ENCODE measurements at regions not wholly inside any gene's neighbourhood (a gene's known extent, or its start where the extent isn't known, plus 50 kb on each side); places are given as distances from the start of the nearest gene placed in this dataset.
"Not testable (repeated sequence)": the region's sequence is repeated elsewhere in the genome, so short reads cannot be mapped to it uniquely, and the experiment has no call there.

DNA sequence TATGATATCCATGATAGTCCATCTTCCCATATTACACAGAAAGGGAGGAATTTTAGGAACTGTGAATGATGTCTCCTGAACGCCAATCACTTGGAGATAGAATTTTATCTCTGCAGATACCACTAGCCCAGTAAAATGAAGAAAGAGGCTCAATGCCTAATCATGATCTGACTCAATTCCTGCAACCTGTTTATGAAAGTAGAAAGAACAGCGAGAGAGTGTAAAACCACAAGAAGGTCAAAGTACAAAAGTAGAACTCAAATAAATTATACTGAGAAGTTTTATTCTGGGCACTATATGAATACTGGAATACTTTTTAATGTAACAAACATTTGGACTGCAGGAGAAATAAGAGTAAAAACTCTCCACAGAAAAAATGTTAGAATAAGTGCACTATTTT, 892.1 kb upstream of the DDX18 start:
- DNase-seq (ENCODE audit: low read depth in 2 of 2), result no peak

DNA sequence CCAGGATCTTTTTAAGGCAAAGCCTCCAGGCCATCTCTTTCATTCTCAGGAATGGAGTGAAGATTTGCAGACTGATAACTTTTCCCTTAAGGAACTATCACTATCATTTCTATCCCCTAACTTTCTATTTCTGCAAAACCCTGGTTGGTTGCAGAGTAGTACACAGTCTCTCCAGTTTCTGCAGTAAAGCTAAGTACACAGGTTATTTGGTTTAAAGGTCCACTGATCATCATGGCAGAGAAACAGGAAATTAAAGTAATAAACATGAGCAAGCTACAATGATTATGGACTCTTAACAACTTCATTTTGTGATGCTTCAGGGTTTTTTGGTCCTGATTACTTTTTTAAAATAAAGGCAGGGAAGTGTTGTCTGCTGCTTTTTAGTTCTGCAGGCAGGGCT, 890.0 kb upstream of the DDX18 start:
- no peak for DNase-seq (ENCODE audit: low read depth in 2 of 2)

DNA sequence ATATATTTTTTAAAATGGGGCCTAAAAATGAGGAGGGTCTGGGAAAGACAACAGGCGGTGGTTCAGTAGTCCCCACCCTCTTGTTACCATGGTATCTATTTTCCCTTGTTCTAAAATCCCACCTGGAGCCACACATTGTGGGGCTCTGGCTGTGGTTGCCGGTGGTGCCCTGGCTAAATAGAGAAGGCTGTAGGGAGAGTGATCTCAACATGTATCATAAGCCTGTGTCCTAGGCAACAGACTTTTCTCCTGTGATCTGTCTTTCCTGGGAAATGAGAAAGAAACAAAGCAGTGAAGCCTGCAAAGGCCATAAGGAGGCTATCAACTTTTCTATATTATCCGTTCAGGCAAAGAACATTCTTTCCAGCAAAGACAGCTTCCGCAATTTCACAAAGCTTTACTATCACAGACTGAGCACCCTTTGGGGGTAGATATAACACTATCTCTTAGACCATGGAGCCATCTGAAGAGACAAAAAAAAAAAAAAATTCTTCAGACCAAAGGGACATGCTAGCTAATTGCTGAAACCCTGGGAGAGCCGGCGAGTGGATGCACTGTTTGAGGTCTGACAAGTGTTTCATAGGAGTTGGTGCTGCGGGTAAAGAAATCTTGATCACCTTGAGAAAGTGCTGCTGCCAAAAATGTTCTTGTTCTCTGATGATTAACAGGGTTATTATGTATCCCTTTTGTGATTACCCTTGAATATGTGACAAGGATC, 879.2 kb upstream of the DDX18 start:
- DNase-seq (ENCODE audit: low read depth in 2 of 2), result no peak

DNA sequence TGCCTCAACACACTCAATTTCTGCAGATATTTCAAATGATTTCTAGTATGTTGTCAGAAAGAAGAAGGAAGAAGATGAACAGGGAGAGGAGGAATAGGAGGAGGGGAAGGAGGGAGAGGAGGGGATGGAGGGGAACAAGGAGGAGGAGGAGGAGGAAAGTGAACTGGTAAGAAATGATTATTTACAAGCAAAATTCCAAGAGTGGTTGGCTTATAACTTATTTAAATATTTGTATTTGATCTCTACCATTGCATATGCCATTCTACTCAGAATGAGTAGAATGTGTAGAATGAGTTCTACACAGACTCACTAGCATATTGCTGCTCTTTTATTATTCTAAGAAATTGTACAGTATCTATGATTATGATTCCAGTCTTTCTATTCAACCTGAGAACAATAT, 866.2 kb upstream of the DDX18 start:
- DNase-seq (ENCODE audit: low read depth in 2 of 2), result no peak

DNA sequence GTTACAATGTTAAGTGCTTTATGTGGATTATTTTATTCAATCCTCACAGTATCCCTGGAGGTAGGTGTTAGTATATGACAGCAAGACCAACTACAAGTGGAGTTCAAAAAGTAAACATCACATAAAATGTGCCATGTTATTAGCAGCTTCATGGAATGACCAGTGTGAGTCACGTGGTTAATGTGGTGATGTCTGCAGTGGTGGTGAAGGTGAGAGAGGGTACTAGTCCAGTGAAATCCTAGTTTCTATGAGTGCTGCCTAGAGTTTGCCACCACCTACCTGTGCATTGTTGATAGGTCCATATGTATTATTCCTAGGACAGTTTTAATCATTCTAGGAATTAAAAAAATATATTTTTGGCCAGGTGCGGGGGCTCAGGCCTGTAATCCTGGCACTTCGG, 865.2 kb upstream of the DDX18 start:
- DNase-seq (ENCODE audit: low read depth in 2 of 2), result no peak

DNA sequence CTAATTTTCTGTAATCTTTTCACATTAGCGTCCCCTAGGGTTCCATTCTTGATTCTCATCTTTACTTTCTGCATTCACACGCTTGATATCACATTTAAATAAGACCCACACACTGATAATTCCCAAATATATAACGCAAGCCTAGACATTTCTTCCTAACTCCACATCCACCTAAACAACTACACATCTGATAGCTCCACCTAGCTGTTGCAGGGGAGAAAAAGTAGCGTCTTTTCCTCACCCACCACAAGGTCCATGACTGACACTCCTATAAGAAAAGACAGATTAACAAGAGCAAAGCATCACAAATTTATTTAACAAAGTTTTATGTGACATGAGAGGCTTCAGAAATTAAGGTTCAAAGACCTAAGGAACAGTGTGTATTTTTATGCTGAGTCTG, 862.2 kb upstream of the DDX18 start:
- DNase-seq (ENCODE audit: low read depth in 2 of 2), result no peak

DNA sequence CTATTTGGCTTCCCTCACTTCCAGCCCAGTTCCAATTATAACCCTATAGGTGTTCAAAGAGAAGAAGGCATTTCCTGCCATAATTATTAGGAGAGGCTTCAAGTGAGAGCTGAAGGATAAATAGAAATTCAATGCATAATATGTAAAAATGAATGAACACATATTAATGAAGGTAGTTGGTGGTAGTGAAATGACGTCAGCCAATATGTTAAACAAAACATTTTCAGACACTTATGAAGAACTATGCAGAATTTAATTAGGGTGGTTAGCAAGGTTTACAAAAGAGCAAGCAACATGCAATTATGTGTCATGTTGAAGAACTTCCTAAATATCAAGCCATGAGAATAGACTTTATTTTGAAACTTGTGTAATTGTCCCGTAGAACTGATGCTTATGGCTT, 858.8 kb upstream of the DDX18 start:
- DNase-seq (ENCODE audit: low read depth in 2 of 2), result no peak

DNA sequence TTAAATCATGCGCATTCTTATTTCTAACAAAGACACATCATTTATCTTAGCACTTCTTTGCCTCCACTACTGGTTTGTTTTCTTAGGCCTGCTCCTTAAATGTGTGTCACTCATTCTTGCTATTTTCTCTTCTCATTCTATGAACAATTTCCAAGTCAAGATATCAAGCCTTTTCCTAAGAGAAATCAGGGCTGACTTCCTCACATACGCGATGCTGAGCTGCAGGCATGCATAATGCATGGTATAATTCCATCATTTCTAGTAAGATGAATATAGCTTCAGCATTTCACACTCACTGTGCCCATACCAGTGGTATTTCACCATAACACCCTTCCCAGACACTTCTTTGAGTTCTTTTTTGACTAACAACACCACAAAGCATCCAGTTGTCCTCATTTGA, 838.9 kb upstream of the DDX18 start:
- no peak for DNase-seq (ENCODE audit: low read depth in 2 of 2)

DNA sequence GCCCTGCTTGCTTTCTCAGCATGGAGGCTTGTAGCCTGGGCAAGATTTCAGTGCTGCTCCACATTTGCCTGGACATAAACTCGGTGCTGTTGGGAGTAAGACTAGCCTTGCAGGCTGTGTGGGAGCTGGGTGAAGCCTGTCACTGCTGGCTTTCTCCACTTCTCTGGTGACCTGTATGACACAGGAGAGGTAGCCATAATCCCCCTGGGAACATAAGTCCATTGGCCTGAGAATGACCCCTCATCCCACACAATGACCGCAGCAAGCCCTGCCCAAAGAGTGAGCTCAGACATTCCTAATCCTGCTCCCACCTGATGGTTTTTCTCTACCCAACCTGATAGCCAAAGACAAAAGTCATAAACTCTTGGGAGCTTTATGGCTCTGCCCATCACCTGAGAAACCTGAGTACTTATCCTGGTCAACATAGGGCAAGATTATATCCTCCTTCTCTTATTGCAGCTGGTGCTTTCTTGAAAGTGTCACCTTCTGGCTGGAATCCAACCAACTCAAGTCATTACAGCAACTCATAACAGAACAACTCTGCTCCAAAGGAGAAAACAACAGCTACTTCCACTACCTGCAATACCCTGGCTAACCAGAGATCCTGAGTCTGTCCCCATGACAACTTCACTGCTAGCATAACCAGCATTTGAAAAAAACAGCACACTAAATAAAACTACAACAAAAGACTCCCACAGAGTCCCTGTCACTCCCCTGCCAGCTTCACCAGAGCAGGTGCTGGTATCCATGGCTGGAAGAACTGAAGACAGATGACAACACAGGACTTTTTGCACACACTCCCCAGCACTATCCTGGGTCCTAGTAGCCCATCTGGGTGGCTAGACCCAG, 834.4 kb upstream of the DDX18 start:
- no peak for DNase-seq (ENCODE audit: low read depth in 2 of 2)

DNA sequence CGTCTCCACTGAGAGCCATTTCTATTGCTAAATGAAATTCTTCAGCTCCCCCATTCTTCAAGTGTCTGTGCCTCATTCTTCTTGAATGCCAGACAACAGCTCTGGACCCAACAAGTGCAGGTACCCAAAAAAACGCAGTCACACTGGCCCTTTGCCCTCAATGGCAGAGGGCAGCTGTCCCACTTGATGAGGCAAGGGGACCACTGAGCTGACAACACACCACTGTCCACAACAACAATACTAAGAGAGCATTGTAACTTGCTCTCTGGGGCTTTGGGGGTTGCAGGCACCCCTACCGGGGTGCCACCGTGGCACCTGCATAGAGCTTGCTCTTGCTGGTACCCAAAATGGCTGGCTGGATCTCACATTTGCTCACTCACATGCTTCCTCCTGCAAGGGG, 827.0 kb upstream of the DDX18 start:
- DNase-seq (ENCODE audit: low read depth in 2 of 2), result no peak

DNA sequence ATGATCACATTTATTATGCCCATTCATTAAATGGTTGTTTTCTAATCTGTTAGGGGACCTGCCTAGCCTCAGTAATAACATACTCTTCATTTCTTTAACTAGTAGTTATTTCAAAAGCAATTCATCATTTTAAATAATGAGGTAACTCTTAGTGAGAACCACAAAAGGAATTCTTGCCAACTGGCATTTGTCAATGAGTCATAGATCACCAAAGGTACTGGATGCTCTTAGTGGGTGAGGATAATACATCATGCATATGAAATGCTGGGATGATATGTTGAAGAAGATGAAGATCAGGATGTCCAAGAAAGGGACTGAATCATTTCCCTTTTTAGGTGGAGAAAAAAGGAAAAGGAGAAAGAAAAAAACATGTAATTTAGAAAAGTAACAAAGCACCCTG, 826.2 kb upstream of the DDX18 start:
- no peak for DNase-seq (ENCODE audit: low read depth in 2 of 2)

DNA sequence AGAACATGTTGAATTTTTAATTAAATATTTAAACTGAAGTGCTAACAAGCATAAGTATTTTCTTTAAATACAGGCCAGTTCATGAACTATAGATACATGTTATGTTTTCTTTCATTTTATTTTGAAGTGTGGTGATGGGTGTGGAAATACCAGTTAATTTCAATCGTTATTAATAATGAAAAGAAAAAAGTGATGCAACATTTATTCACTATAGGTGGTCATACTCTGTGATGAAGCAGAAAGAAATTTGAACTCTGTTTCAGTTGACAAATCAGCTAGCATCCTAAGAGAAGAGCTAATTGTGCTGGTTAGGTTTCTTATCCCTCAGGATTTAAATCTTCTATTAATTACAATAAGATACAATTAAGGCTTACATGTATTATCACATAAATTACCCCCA, 795.1 kb upstream of the DDX18 start:
- DNase-seq (ENCODE audit: low read depth in 2 of 2), result no peak

DNA sequence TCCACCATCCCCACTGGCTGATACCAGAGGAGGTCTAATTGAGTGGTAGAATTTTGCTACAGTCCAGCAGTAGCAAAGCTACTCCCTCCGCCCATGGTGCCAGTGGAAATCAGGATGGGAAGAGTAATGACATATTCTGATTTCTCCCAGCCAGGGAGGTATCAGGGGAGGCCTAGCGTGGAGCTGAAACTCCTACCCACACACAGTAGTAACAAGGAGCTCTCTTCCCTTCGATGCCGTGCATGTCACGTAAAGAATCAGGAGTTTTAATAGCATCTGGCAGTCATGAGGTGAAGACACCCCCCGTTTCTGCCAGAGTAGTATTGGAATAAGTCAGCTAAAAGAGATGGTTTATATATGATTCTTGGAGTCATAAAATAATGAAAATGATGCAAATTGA, 786.8 kb upstream of the DDX18 start:
- DNase-seq (ENCODE audit: low read depth in 2 of 2), result no peak

DNA sequence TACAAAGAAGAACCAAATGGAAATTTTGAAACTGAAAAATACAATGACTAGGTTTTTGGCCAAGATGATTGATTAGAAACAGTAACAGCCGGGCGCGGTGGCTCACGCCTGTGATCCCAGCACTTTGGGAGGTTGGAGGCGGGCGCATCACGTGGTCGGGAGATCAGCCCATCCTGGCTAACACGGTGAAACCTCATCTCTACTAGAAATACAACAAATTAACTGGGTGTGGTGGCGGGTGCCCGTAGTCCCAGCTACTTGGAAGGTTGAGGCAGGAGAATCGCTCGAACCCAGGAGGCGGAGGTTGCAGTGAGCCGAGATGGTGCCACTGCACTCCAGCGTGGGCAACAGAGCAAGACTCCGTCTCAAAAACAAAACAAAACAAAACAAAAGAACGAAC, 785.8 kb upstream of the DDX18 start:
- DNase-seq (ENCODE audit: low read depth in 2 of 2), result not testable (repeated sequence)

DNA sequence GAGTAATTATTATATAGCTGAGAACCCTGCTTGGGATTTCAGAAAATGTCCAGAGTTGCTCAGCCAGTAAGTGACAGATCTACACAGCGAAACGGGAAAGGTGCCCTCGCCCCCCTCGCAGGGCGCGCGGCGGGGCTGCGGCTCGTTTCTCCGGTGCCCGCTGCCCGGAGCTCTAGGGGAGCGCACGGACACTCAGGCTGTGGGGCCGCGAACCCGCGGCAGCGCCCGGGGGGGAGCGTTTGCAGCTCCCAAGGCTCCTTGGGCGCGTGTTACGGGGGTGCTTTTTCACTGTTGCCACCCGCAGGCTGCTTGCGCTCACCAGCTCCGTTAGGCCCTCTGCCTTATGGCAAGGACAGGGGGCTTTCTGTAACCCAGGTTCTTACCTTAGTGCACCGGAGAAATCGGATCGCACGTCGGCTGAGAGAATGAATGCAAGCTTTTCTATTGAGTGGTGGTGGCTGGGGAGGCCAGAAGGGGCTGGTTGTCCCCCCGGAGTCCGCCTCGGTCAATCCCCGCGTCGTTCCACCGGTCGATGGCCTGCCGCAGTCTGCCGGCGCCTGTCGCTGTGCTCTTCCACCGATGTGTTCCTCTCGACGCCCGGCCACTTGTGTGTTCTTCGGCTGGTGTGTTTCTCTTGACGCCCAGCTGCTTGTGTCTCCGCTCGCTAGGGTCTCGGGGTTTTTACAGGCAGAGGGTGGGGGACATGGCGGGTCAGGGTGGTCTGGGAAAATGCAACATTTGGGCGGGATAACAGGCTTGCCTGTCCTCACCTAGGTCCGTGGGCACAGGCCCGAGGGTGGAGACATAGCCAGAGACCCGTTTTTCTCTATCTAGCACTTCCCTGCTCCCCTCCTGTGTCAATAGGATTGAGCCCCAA, 758.8 kb upstream of the DDX18 start:
- no peak for DNase-seq (ENCODE audit: low read depth in 2 of 2)

DNA sequence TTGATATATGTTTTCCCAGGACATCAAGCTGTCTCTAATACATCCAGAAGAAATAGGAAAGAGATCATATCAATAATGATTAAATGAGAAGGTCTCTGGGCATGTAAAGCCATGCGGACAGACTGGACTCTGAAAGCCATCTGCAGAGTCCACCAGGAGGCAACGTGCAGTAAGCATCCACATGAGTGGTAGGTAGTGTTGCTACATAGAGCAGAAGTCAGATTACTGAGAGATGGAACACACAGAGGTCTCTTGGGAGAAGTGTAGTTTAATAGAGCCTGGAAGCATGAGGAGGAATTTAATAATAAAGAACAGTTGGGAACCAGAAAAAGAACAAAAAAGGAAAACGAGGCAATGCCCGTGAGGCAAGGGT, 758.1 kb upstream of the DDX18 start:
- no peak for DNase-seq (ENCODE audit: low read depth in 2 of 2)

DNA sequence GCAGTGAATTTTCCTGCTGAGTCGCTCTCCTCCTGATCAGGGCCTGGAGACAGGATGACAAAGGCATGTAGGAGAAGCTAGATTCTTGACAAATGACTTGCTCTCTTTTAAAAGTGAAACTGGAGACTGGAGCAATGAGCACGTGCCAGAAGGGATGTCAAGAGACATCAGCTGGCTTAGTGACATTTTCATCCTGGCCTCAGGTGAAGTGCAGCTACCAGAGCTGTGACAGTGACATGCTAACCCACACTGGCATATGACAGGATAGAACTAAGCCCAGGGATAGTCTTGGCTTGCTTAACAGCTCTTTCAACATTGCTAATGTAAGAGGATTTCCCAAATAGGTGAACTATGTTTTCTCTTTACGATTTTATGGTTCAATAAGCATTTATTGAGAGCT, 757.5 kb upstream of the DDX18 start:
- DNase-seq (ENCODE audit: low read depth in 2 of 2), result no peak

DNA sequence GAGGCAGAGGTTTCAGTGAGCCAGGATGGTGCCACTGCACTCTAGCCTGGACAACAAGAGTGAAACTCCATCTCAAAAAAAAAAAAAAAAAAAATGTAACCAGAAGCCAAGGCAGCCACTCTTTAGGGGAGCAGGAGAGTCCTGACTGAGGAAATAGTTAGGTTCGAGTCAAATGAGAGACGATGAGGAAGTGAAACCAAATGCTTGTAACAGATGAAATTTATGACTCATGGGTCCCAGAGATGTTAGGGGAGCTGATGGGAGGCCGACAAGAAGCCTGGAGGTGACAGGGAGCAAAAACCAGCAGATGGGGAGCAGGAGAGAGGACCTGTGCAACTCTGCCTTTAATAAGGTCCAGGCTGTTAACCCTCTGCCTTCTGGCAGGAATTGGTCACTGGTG, 756.1 kb upstream of the DDX18 start:
- DNase-seq (ENCODE audit: low read depth in 2 of 2), result no peak

DNA sequence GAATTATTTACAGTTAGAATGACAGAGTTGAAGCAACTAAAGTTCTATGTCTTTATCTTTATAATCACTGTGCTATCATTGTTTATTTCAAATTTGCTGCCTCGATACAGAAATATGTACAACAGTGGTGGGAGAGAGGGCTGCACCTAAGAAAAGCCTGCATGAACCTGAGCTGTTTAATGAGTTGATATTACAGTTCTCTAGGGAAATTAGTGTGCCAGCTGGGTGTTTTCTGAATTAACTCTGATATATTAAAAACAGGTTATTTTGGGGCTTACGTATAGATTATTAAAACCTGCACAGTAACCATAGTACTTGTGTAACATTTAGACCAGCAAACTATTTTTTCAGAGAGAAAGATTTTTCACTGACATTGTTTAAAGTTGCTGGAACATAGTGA, 750.5 kb upstream of the DDX18 start:
- DNase-seq (ENCODE audit: low read depth in 2 of 2), result no peak

DNA sequence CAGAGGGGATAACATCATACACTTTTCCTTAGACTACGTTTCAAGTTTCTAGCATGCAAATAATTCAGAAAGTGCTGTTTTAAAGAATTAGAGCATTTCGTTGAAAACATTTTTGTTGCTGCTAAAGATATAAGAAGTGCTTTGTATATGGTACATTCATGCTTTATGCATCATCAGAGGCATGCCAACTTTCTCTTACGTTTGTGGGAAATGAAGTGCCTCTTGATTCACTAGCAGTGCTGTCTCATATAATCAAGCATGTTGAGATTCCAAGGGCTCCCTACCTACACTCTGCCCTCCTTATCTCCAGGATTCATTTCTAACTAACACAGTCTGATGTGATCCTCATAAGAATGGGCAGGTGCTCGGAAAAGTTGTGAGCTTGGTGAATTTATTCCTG, 748.6 kb upstream of the DDX18 start:
- no peak for DNase-seq (ENCODE audit: low read depth in 2 of 2)

DNA sequence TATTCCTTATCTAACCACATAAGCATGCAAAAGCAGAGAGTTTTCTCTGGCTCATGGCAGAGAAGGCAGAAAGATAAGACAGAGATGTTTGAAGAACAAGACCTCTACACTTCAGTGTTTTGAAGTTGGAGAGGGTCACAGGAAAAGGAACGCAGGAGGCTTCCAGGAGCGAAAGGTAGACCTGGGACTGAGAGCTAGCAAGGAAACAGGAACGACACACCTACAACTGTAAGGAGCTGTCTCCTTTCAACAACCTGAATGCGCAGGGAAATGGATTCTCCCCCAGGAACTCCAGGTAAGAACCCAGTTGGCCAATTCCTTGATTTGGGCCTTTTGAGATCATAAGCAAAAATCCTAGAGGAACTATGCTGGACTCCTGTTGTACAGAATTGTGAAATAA, 746.6 kb upstream of the DDX18 start:
- no peak for DNase-seq (ENCODE audit: low read depth in 2 of 2)

DNA sequence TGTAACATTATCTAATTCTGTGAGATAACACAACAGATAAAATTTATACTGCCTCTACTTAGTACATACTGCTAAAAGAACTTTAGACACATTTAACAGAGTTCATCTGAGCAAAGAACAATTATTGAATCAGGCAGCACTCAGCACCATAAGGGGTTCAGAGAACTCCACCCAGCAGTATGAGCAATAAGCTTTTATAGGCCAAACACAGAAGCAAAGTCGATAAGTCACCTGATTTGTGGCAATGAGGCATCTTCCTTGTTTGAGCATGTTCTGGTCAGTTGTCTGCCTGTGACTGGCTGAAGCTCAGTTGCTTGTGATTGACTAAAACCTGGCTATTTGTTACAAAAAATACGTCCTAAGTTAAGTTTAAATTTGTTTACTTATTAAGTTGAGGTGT, 746.1 kb upstream of the DDX18 start:
- no peak for DNase-seq (ENCODE audit: low read depth in 2 of 2)
